Neuronal stem cell (in vitro differentiated cells): ENCODE measurements at regions not wholly inside any gene's neighbourhood (a gene's known extent, or its start where the extent isn't known, plus 50 kb on each side); places are given as distances from the start of the nearest gene placed in this dataset.

ENCODE experiments used
- DNase-seq: peaks from one replicate; pipeline ENCODE4 v3.0.0-alpha.2; 2013; ENCODE audit warnings: low spot score
- H2AFZ ChIP-seq: one replicate; pipeline ENCODE4 v1.6.1; 2013; ENCODE audit warnings: mild to moderate bottlenecking, low read length, inconsistent platforms
- H2AK5ac ChIP-seq: 2 replicates; pipeline ENCODE4 v1.6.1; 2013; ENCODE audit warnings: low read depth, mild to moderate bottlenecking, inconsistent platforms, low read length, moderate library complexity, mixed read lengths
- H2BK120ac ChIP-seq: 2 replicates; pipeline ENCODE4 v1.6.1; 2013; ENCODE audit warnings: low read depth, mild to moderate bottlenecking, inconsistent platforms, low read length, moderate library complexity, mixed read lengths
- H2BK12ac ChIP-seq: one replicate; pipeline ENCODE4 v1.6.1; 2013; ENCODE audit warnings: low read length, inconsistent platforms
- H2BK15ac ChIP-seq: 2 replicates; pipeline ENCODE4 v1.6.1; 2013; ENCODE audit warnings: mild to moderate bottlenecking, low read length, inconsistent platforms, mixed read lengths
- H2BK5ac ChIP-seq: one replicate; pipeline ENCODE4 v1.6.1; 2013; ENCODE audit warnings: inconsistent platforms, mild to moderate bottlenecking, low read length, moderate library complexity
- H3K14ac ChIP-seq: one replicate; pipeline ENCODE4 v1.6.1; 2013; ENCODE audit warnings: low read length, inconsistent platforms
- H3K18ac ChIP-seq: 2 replicates; pipeline ENCODE4 v1.6.1; 2013; ENCODE audit warnings: low read length, inconsistent platforms
- H3K23ac ChIP-seq: 2 replicates; pipeline ENCODE4 v1.6.1; 2013; ENCODE audit warnings: low read depth, mild to moderate bottlenecking, mixed read lengths, low read length, inconsistent platforms; ENCODE audit not compliant: poor library complexity
- H3K27ac ChIP-seq: replicated peaks from 3 replicates; pipeline ENCODE4 v1.5.1; 2013; ENCODE audit warnings: low read length, inconsistent platforms
- H3K27me3 ChIP-seq, 3 experiments: 2 replicates each; pipeline ENCODE4 v1.6.1; 2013; ENCODE audit warnings: low read length in 3 of 3, mild to moderate bottlenecking in 2 of 3, inconsistent platforms in 1 of 3, low read depth in 1 of 3, mixed read lengths in 1 of 3, moderate library complexity in 1 of 3; ENCODE audit not compliant: control insufficient read depth in 3 of 3, insufficient read depth in 3 of 3
- H3K36me3 ChIP-seq, 2 donors: replicated peaks in 1 of 2; 2 replicates each; pipeline ENCODE4 v1.6.1; 2013; ENCODE audit warnings: low read length in 2 of 2; ENCODE audit not compliant: control insufficient read depth in 2 of 2, insufficient read depth in 2 of 2
- H3K4ac ChIP-seq: 2 replicates; pipeline ENCODE4 v1.6.1; 2013; ENCODE audit warnings: inconsistent platforms, mild to moderate bottlenecking, low read length, moderate library complexity
- H3K4me1 ChIP-seq, 2 donors: 1 replicate in 1 of 2; 2 replicates in 1 of 2; pipeline ENCODE4 v1.6.1; 2013; ENCODE audit warnings: low read length in 2 of 2, low read depth in 1 of 2; ENCODE audit not compliant: control insufficient read depth in 2 of 2, insufficient read depth in 1 of 2
- H3K4me2 ChIP-seq: one replicate; pipeline ENCODE4 v1.6.1; 2013; ENCODE audit warnings: mild to moderate bottlenecking, low read length, inconsistent platforms; ENCODE audit not compliant: insufficient read depth, poor library complexity, severe bottlenecking
- H3K4me3 ChIP-seq, 2 donors: 2 replicates each; pipeline ENCODE4 v1.5.1; 2013; ENCODE audit warnings: low read length in 2 of 2, mild to moderate bottlenecking in 2 of 2, inconsistent platforms in 1 of 2, moderate library complexity in 1 of 2
- H3K79me1 ChIP-seq: one replicate; pipeline ENCODE4 v1.6.1; 2013; ENCODE audit warnings: low read depth, mild to moderate bottlenecking, inconsistent platforms, low read length, moderate library complexity
- H3K9ac ChIP-seq: one replicate; pipeline ENCODE4 v1.6.1; 2013; ENCODE audit warnings: mild to moderate bottlenecking, low read depth, low read length, inconsistent platforms; ENCODE audit not compliant: poor library complexity
- H3K9me3 ChIP-seq, 2 donors: replicated peaks in 1 of 2; 2 replicates each; pipeline versions ENCODE3 to v1.6.1; 2013; ENCODE audit warnings: low read length in 2 of 2, mild to moderate bottlenecking in 2 of 2, inconsistent platforms in 1 of 2, low read depth in 1 of 2, mixed read lengths in 1 of 2, moderate library complexity in 1 of 2; ENCODE audit not compliant: control insufficient read depth in 2 of 2, insufficient read depth in 1 of 2
- H4K8ac ChIP-seq: one replicate; pipeline ENCODE4 v1.6.1; 2013; ENCODE audit warnings: low read depth, mild to moderate bottlenecking, inconsistent platforms, low read length, moderate library complexity
- H4K91ac ChIP-seq: one replicate; pipeline ENCODE4 v1.6.1; 2013; ENCODE audit warnings: low read length, low read depth, mild to moderate bottlenecking, inconsistent platforms; ENCODE audit not compliant: poor library complexity
- WGBS, 2 donors: extraction: QIAGEN DNeasy Blood & Tissue Kit; methylation state at CpG; one replicate each; pipeline ENCODE4 v1.1.7; 2013; ENCODE audit warnings: missing lambda C conversion rate in 2 of 2, mixed read lengths in 1 of 2; ENCODE audit not compliant: insufficient read length in 2 of 2, insufficient replicate concordance in 1 of 2; ENCODE audit errors: extremely low coverage in 2 of 2; 5-methylcytosine and 5-hydroxymethylcytosine counted together

- no peak overlapping the region for H2AFZ ChIP-seq
- no peak overlapping the region for H3K4me2 ChIP-seq
- no peak overlapping the region for H2BK5ac ChIP-seq
- H4K91ac ChIP-seq, result no peak overlapping the region
- H2BK12ac ChIP-seq, result no peak overlapping the region
- H3K4ac ChIP-seq, result no peak overlapping the region
- H3K79me1 ChIP-seq, result no peaks in the 10 kb centered on the region
- H3K27me3 ChIP-seq, result no peaks in the 10 kb centered on the region
- H3K9me3 ChIP-seq, result no peaks in the 10 kb centered on the region
- H3K4me1 ChIP-seq, result no peaks in the 10 kb centered on the region
- H2AK5ac ChIP-seq, result no peak overlapping the region
- no peak overlapping the region for H3K9ac ChIP-seq
- H3K18ac ChIP-seq, result no peak overlapping the region
- no peak overlapping the region for H2BK120ac ChIP-seq
- no peak overlapping the region for H2BK15ac ChIP-seq
- no peak overlapping the region for H3K27ac ChIP-seq
- H3K23ac ChIP-seq, result no peak overlapping the region
- H3K36me3 ChIP-seq, result no peaks in the 10 kb centered on the region
- no peak for DNase-seq
- WGBS, 2 donors, result no CpG with 5 or more reads among the region's 1 CpG
- no peak overlapping the region for H3K4me3 ChIP-seq
- no peak overlapping the region for H3K14ac ChIP-seq
- H4K8ac ChIP-seq, result no peak overlapping the region
Observed at GRCh38 chr6:119430805-119431204, 81.2 kb upstream of the MAN1A1 start.

DNA sequence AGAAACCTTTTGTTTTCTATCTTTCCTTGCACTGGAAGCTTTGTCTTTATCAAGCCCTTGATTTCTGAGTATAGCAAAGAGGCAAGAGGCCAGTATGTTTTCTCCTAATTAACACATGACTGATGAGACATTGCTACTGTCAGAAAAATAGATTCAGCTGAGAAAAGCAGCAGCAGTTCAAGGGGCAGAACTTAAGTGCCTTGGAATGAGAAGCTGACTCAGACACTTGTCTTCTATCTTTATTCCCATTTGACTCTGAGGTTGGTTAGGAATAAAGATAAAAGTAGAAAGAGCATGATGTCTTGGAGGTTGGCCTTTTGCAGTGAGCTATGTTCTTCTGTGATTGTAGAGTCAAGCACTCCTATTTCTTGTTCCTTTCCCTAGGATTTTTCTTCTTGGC, 79.1 kb upstream of the MAN1A1 start:
- H2BK15ac ChIP-seq, result no peak overlapping the region
- H3K27me3 ChIP-seq, result no peaks in the 10 kb centered on the region
- H3K27ac ChIP-seq, result no peak overlapping the region
- no peak for DNase-seq
- H2BK12ac ChIP-seq, result no peak overlapping the region
- H3K79me1 ChIP-seq, result no peaks in the 10 kb centered on the region
- no peak overlapping the region for H2BK5ac ChIP-seq
- H3K9ac ChIP-seq, result no peak overlapping the region
- H4K91ac ChIP-seq, result no peak overlapping the region
- no peak overlapping the region for H3K23ac ChIP-seq
- no peak overlapping the region for H2BK120ac ChIP-seq
- no peak overlapping the region for H3K4me3 ChIP-seq
- H3K14ac ChIP-seq, result no peak overlapping the region
- H3K4ac ChIP-seq, result no peak overlapping the region
- no peaks in the 10 kb centered on the region for H3K36me3 ChIP-seq
- no peak overlapping the region for H3K4me2 ChIP-seq
- no peaks in the 10 kb centered on the region for H3K9me3 ChIP-seq
- no peak overlapping the region for H4K8ac ChIP-seq
- H2AFZ ChIP-seq, result no peak overlapping the region
- H3K4me1 ChIP-seq, result no peaks in the 10 kb centered on the region
- no peak overlapping the region for H3K18ac ChIP-seq
- no peak overlapping the region for H2AK5ac ChIP-seq

DNA sequence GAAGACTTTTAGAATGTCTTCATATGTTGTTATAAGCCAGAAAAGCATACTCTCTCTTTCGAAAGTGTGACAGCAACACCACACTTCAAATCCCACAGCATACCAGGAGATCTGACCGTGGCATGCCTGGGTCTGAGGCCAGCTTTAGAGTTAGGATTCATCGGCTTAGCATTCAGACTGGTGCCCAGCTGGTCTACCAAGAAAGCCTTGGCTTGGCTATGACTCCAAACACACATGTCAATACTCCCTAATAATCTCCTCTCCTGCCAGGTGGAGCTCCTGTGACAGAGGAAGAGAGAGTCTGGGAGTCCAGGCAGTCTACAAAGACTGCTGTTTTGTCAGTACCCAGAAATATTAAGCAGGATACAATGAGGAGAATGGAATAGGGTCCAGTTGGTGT, 77.1 kb upstream of the MAN1A1 start:
- Histone ChIP-seq H3K79me1 (no peaks in the 10 kb centered on the region), H4K91ac (no peak overlapping the region), H2BK5ac (no peak overlapping the region), H2AFZ (no peak overlapping the region), H2BK12ac (no peak overlapping the region), H3K4me2 (no peak overlapping the region), H3K9ac (no peak overlapping the region), H3K18ac (no peak overlapping the region), H2BK15ac (no peak overlapping the region), H2BK120ac (no peak overlapping the region), H3K23ac (no peak overlapping the region), H3K4me1 (no peaks in the 10 kb centered on the region), H3K14ac (no peak overlapping the region), H3K4ac (no peak overlapping the region), H3K9me3 (no peaks in the 10 kb centered on the region), H3K4me3 (no peak overlapping the region), H3K27ac (no peak overlapping the region), H3K36me3 (no peaks in the 10 kb centered on the region), H2AK5ac (no peak overlapping the region), H4K8ac (no peak overlapping the region), H3K27me3 (no peaks in the 10 kb centered on the region)
- DNase-seq, result no peak
- WGBS, 2 donors, result no CpG with 5 or more reads among the region's 3 CpGs

- Histone ChIP-seq H3K14ac (no peak overlapping the region), H4K8ac (no peak overlapping the region), H3K4me1 (no peaks in the 10 kb centered on the region), H2BK12ac (no peak overlapping the region), H2AFZ (no peak overlapping the region), H3K23ac (no peak overlapping the region), H4K91ac (no peak overlapping the region), H3K9ac (no peak overlapping the region), H3K4ac (no peak overlapping the region), H2BK15ac (no peak overlapping the region), H3K79me1 (no peaks in the 10 kb centered on the region), H2BK5ac (no peak overlapping the region), H3K4me2 (no peak overlapping the region), H3K18ac (no peak overlapping the region), H3K27ac (no peak overlapping the region), H3K36me3 (no peaks in the 10 kb centered on the region), H3K27me3 (no peaks in the 10 kb centered on the region), H2AK5ac (no peak overlapping the region), H3K4me3 (no peak overlapping the region), H2BK120ac (no peak overlapping the region), H3K9me3 (no peaks in the 10 kb centered on the region)
- no peak for DNase-seq
- WGBS, 2 donors, result no CpG with 5 or more reads among the region's 5 CpGs
Observed at GRCh38 chr6:119423996-119424395, 74.4 kb upstream of the MAN1A1 start.
